Endothelial cell of umbilical vein (primary cell): ENCODE measurements at regions not wholly inside any gene's neighbourhood (a gene's known extent, or its start where the extent isn't known, plus 50 kb on each side); places are given as distances from the start of the nearest gene placed in this dataset.

Source experiments
- BruUV-seq: library from RNA; stranded (reverse); fragments of 400-500 nt; replicated peaks from 2 replicates; lab custom pipeline; 2021; lab: Mats Ljungman, UMichigan
- CTCF ChIA-PET: fragments of 300-600, 350-600 bp; sonication (Branson Sonifier 250); formaldehyde crosslinking; loops from one replicate; lab custom pipeline; 2021; ENCODE audit warnings: antibody characterized with exemption, inconsistent platforms; lab: Charles Lee
- POLR2A ChIA-PET: fragments of 300-600, 350-600 bp; sonication (Branson Sonifier 250); formaldehyde crosslinking; loops from one replicate; lab custom pipeline; 2021; ENCODE audit warnings: antibody characterized with exemption, inconsistent platforms; lab: Charles Lee
- DNase-seq: peaks from one replicate; pipeline ENCODE4 v3.0.0-alpha.2; 2011; ENCODE audit warnings: low read depth, low spot score
- FAIRE-seq: peaks from 2 replicates; lab custom pipeline; 2011; peaks lifted over from hg19 to GRCh38; lab: Jason Lieb, UNC
- H2AFZ ChIP-seq: 2 replicates; pipeline ENCODE4 v1.6.0; 2012; ENCODE audit warnings: low read depth, low read length, control low read depth, inconsistent platforms
- H3K27ac ChIP-seq: 2 replicates; pipeline ENCODE4 v1.5.1; 2011; ENCODE audit warnings: low read depth, mild to moderate bottlenecking, control low read depth, low read length, moderate library complexity; ENCODE audit not compliant: insufficient read depth
- H3K27me3 ChIP-seq, 2 experiments: 2 replicates each; pipeline versions ENCODE4 v1.6.0 to v1.6.1; 2011; ENCODE audit warnings: low read length in 2 of 2, mixed read lengths in 1 of 2; ENCODE audit not compliant: control insufficient read depth in 2 of 2, insufficient read depth in 2 of 2
- H3K36me3 ChIP-seq, 2 experiments: 2 replicates in 1 of 2; 3 replicates in 1 of 2; pipeline ENCODE4 v1.5.1; 2011; ENCODE audit warnings: low read length in 2 of 2, mild to moderate bottlenecking in 1 of 2, moderate library complexity in 1 of 2; ENCODE audit not compliant: control insufficient read depth in 2 of 2, insufficient read depth in 2 of 2; ENCODE audit errors: extremely low read depth in 1 of 2
- H3K4me1 ChIP-seq: 3 replicates; pipeline ENCODE4 v1.5.1; 2011; ENCODE audit warnings: mild to moderate bottlenecking, low read length; ENCODE audit not compliant: control insufficient read depth, insufficient read depth; ENCODE audit errors: extremely low read depth
- H3K4me2 ChIP-seq: 2 replicates; pipeline ENCODE4 v1.6.1; 2011; ENCODE audit warnings: low read length, control low read depth, mixed read lengths; ENCODE audit not compliant: insufficient read depth
- H3K4me3 ChIP-seq, 3 experiments: fragments of 200-600 bp in 1 of 3; sonication (generic), shearing (Covaris generic) in 1 of 3; replicated peaks in 1 of 3; 2 replicates each; pipeline ENCODE4 v1.5.1; 2011 to 2016; ENCODE audit warnings: control low read depth in 3 of 3, low read length in 3 of 3, mild to moderate bottlenecking in 2 of 3, inconsistent platforms in 1 of 3, low read depth in 1 of 3, moderate library complexity in 1 of 3; ENCODE audit not compliant: insufficient read depth in 1 of 3
- H3K79me2 ChIP-seq: 2 replicates; pipeline ENCODE4 v1.6.0; 2012; ENCODE audit warnings: low read length, inconsistent platforms; ENCODE audit not compliant: control insufficient read depth, insufficient read depth
- H3K9ac ChIP-seq: replicated peaks from 2 replicates; pipeline ENCODE3; 2011; ENCODE audit warnings: low read length, control low read depth; ENCODE audit not compliant: insufficient read depth; ENCODE audit errors: extremely low read depth
- H3K9me1 ChIP-seq: replicated peaks from 3 replicates; pipeline ENCODE4 v1.6.0; 2011; ENCODE audit warnings: mild to moderate bottlenecking, low read length; ENCODE audit not compliant: control insufficient read depth, insufficient read depth; ENCODE audit errors: extremely low read depth
- H3K9me3 ChIP-seq: replicated peaks from 2 replicates; pipeline ENCODE4 v1.5.1; 2012; ENCODE audit warnings: low read length, inconsistent platforms; ENCODE audit not compliant: control insufficient read depth, insufficient read depth
- H4K20me1 ChIP-seq: replicated peaks from 2 replicates; pipeline ENCODE3; 2011; ENCODE audit warnings: mild to moderate bottlenecking, low read length; ENCODE audit not compliant: control insufficient read depth, insufficient read depth; ENCODE audit errors: extremely low read depth
- EZH2 ChIP-seq: IDR thresholded peaks from 2 replicates; pipeline ENCODE4 v1.6.1; 2012; ENCODE audit warnings: borderline replicate concordance, low read depth, mild to moderate bottlenecking, moderate library complexity, low read length, inconsistent platforms; ENCODE audit not compliant: severe bottlenecking
- FOS ChIP-seq: IDR thresholded peaks from 2 replicates; pipeline ENCODE4 v1.6.1; 2011; ENCODE audit warnings: mild to moderate bottlenecking, low read length, moderate library complexity, borderline replicate concordance; ENCODE audit not compliant: insufficient read depth
- GATA2 ChIP-seq: IDR thresholded peaks from 2 replicates; pipeline ENCODE4 v1.7.0; 2011; ENCODE audit warnings: low read depth, mild to moderate bottlenecking, moderate library complexity, mixed read lengths, low read length; ENCODE audit not compliant: insufficient read length, insufficient read depth
- JUN ChIP-seq: IDR thresholded peaks from 2 replicates; pipeline ENCODE4 v1.6.1; 2011; ENCODE audit warnings: borderline replicate concordance, low read depth; ENCODE audit not compliant: insufficient read length, insufficient read depth
- MYC ChIP-seq: IDR thresholded peaks from one replicate; pipeline ENCODE4 v1.6.1; 2011; ENCODE audit warnings: mild to moderate bottlenecking, low read depth, low read length
- POLR2A ChIP-seq: IDR thresholded peaks from 2 replicates; pipeline ENCODE4 v1.6.1; 2012; ENCODE audit warnings: low read depth, mild to moderate bottlenecking, control low read depth, low read length
- POLR2AphosphoS5 ChIP-seq: IDR thresholded peaks from 2 replicates; pipeline ENCODE4 v1.6.1; 2012; ENCODE audit warnings: low read depth, mild to moderate bottlenecking, control low read depth, low read length, moderate library complexity; ENCODE audit not compliant: insufficient read depth
- dilution Hi-C: fragments of 300-500 bp; cut with MboI; formaldehyde crosslinking; loops from one replicate; pipeline ENCODE4 v1.15.0; 2019; ENCODE audit warnings: low sequenced_read_pairs; ENCODE audit not compliant: extremely low pct_ligation_motif_present
- intact Hi-C: fragments of 100-400 bp; cut with micrococcal nuclease; formaldehyde crosslinking; loops from one replicate; pipeline ENCODE4 v1.10.0; 2022
- TF ChIP-seq, protein P1 (sequence below), 2 donors: IDR thresholded peaks; 1 replicate in 1 of 2; 2 replicates in 1 of 2; pipeline ENCODE4 v1.5.1; 2011; ENCODE audit warnings: low read length in 2 of 2, mild to moderate bottlenecking in 2 of 2, moderate library complexity in 2 of 2, control low read depth in 1 of 2, inconsistent platforms in 1 of 2, low read depth in 1 of 2; ENCODE audit not compliant: insufficient read depth in 1 of 2; ENCODE audit errors: extremely low read depth in 1 of 2

- ChIA-PET CTCF (no interaction called here), POLR2A (no interaction called here)
- H3K79me2 ChIP-seq: no peaks in the 10 kb centered on the region
- no peaks in the 10 kb centered on the region for H3K4me1 ChIP-seq
- no peak overlapping the region for H3K27ac ChIP-seq
- H3K9me1 ChIP-seq: no peaks in the 10 kb centered on the region
- no TSS peak for BruUV-seq
- TF ChIP-seq MYC (no peak), POLR2AphosphoS5 (no peak), POLR2A (no peak), JUN (no peak), FOS (no peak), EZH2 (no peak), GATA2 (no peak)
- TF ChIP-seq, protein P1, sequence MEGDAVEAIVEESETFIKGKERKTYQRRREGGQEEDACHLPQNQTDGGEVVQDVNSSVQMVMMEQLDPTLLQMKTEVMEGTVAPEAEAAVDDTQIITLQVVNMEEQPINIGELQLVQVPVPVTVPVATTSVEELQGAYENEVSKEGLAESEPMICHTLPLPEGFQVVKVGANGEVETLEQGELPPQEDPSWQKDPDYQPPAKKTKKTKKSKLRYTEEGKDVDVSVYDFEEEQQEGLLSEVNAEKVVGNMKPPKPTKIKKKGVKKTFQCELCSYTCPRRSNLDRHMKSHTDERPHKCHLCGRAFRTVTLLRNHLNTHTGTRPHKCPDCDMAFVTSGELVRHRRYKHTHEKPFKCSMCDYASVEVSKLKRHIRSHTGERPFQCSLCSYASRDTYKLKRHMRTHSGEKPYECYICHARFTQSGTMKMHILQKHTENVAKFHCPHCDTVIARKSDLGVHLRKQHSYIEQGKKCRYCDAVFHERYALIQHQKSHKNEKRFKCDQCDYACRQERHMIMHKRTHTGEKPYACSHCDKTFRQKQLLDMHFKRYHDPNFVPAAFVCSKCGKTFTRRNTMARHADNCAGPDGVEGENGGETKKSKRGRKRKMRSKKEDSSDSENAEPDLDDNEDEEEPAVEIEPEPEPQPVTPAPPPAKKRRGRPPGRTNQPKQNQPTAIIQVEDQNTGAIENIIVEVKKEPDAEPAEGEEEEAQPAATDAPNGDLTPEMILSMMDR (IDR thresholded peaks at IDR 0.05; ENCODE audit: extremely low read depth in 1 of 2, insufficient read depth in 1 of 2, low read depth in 1 of 2, low read length in 2 of 2): no peak
- peaks cover 2% of the 10 kb centered on the region for H3K9me3 ChIP-seq
- H3K9ac ChIP-seq: no peak overlapping the region
- FAIRE-seq (no peak), DNase-seq (no peak)
- no peaks in the 10 kb centered on the region for H3K36me3 ChIP-seq
- dilution Hi-C loops (no loop called here), intact Hi-C loops (no loop called here)
- no peak overlapping the region for H3K4me3 ChIP-seq
- H2AFZ ChIP-seq: no peak overlapping the region
- no peak overlapping the region for H3K4me2 ChIP-seq
- H3K27me3 ChIP-seq: no peaks in the 10 kb centered on the region
- no peaks in the 10 kb centered on the region for H4K20me1 ChIP-seq
Observed at GRCh38 chr18:53859764-53860163, 364.7 kb downstream of the MBD2 start.
